ENCODE measurements at regions not wholly inside any gene's neighbourhood (a gene's known extent, or its start where the extent isn't known, plus 50 kb on each side); places are given as distances from the start of the nearest gene placed in this dataset.
"Not testable (repeated sequence)": the region's sequence is repeated elsewhere in the genome, so short reads cannot be mapped to it uniquely, and the experiment has no call there.

DNA sequence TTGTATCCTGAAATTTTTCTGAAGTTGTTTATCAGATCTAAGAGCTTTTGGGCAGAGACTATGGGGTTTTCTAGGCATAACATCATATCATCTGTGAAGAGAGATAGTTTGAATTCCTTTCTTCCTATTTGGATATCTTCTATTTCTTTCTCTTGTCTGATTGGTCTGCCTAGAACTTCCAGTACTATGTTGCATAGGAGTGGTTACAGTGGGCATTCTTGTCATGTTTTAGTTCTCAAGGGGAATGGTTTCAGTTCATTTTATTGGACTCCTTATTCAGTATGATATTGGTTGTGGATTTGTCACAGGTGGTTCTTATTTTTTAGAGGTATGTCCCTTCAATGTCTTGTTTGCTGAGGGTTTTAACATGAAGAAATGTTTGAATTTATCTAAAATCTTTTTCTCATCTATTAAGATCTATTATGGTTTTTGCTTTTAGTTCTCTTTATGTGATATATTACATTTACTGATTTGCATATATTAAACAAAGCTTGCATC is 286.6 kb upstream of the C1QTNF3 start:
- DNase-seq: not testable (repeated sequence)

DNA sequence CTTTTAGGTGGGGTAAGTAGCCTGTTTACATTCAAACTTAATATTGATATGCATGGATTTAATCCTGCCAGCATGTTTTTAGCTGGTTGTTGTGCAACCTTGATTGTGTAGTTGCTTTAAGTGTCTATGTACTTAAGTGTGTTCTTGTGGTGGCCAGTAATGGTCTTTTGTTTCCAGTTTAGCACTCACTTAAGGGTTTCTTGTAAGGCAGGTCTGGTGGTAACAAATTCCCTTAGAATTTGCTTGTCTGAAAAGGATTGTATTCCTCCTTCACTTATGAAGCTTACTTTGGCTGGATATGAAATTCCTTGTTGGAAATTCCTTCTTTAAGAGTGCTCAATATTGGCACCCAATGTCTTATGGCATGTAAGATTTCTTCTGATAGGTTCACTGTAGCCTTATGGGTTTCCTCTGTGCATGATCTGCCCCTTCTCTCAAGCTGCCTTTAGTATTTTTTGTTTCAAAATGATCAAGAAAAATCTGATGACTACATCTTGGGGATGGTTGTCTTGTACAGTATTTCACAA is 289.0 kb upstream of the C1QTNF3 start:
- DNase-seq: not testable (repeated sequence)

DNA sequence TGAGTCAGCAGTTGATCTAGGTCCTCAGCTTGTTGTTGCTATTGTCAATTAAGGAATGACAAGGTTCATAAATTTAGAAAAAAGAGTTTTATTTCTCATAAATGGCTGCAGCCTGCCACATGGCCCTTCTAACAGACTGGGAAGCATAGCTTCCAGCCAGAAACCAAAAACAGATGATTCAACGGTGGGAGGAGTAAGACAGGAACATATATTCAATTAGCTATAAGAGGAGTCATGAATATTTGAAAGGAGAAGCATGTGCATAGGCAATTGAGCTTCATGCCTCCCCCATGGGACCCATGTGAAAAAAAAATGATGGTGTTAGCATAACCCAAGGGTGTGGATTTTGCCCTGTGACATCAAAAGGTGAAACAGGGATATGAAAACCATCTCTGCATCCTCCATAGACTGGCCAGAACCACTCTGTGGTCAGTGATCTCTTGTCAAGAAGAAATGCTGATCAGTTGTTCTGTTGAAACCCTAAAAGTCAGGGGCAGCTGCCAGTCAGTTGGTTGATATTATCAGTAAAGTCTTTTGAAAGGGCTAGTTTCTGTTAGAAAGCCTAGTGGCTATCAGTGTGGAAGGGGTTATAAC is 296.5 kb upstream of the C1QTNF3 start:
- not testable (repeated sequence) for DNase-seq

DNA sequence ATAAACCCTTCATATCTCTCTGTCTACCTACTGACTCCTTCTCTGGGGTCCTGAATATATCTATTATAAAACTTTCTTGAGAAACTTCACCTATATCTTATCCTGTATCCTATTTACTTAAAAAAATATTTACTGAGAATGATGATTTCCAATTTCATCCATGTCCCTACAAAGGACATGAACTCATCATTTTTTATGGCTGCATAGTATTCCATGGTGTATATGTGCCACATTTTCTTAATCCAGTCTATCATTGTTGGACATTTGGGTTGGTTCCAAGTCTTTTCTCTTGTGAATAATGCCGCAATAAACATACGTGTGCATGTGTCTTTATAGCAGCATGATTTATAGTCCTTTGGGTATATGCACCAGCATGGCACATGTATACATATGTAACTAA is 301.7 kb upstream of the RAI14 start:
- not testable (repeated sequence) for DNase-seq

GRCh38 chr5:34371417-34371816 is 284.7 kb upstream of the RAI14 start:
- DNase-seq: not testable (repeated sequence)

DNA sequence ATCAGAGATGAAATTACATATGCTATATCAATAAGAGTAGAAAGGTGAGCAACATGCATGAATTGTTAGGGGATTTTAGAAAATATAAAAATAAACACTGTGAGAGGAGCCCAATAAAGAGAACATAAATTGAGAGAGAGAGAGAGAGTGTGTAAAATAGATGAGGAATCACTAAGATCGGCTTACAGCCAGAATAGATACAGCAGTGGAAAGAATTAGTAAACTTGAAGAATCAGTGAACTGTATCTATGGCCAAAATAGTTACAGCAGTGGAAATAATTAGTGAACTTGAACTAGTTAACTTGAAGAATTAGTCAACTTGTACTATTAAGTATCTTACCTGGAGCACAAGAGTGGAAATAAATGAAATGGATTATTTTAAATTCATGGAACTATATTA is 284.3 kb upstream of the RAI14 start:
- not testable (repeated sequence) for DNase-seq

GRCh38 chr5:34372739-34373138 is 283.4 kb upstream of the RAI14 start:
- DNase-seq: not testable (repeated sequence)

DNA sequence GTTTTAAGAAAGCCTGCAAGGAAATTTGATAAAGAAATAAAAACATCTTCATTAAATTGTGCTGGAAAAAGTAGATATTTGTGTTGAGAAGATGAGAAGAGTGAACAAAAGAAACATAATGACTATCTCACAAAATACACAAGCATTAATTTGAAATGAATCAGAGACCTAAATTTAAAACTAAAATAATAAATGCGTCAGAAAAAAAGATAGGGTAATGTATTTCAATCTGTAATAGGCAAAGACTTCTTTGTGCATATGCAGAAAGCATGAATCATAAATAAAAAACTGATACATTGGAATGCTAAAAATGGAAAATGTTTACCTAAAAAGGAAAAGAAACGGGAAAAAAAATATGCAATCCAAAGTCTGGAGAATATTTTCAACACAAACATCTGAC is 278.5 kb upstream of the RAI14 start:
- DNase-seq: not testable (repeated sequence)

DNA sequence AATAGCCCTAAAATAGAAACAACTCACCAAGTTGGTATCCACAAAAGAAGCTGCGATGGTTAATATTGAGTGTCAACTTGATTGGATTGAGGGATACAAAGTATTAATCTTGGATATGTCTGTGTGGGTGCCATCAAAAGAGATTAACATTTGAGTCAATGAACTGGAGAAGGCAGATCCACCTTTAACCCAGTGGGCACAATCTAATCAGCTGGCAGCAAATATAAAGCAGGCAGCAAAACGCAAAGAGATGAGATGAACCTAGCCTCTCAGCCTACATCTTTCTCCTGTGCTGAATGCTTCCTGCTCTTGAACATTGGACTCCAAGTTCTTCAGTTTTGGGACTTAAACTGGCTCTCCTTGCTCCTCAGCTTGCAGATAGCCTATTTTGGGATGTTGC is 277.6 kb upstream of the RAI14 start:
- DNase-seq: not testable (repeated sequence)

- DNase-seq: not testable (repeated sequence)
Measured at GRCh38 chr5:34388754-34389153, 267.4 kb upstream of the RAI14 start.

GRCh38 chr5:34409373-34409772 is 246.8 kb upstream of the RAI14 start:
- DNase-seq: no peak

GRCh38 chr5:34410411-34411139 is 245.6 kb upstream of the RAI14 start:
- DNase-seq: no peak

- no peak for DNase-seq
Measured at GRCh38 chr5:34411470-34412346, 244.4 kb upstream of the RAI14 start.

DNA sequence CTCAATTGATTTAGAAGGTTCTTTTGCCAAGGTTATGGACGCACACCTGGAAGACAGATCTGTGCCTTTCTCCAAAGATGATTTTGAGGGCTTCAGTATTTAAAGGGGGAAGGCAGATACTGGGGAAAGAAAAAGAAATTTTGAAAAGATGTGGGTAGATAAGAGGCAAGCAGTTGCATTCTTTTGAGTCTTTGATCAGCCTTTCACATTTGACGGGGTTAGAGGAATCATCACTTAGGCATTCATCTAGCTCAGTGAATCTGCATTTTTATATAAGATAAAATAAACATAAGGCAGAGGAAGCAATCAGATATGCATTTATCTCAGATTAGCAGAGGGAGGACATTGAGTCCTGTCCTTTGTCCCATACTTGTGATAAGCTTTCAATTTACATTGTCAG is 243.4 kb upstream of the RAI14 start:
- no peak for DNase-seq

GRCh38 chr5:34415559-34416198 is 240.4 kb upstream of the RAI14 start:
- no peak for DNase-seq

DNA sequence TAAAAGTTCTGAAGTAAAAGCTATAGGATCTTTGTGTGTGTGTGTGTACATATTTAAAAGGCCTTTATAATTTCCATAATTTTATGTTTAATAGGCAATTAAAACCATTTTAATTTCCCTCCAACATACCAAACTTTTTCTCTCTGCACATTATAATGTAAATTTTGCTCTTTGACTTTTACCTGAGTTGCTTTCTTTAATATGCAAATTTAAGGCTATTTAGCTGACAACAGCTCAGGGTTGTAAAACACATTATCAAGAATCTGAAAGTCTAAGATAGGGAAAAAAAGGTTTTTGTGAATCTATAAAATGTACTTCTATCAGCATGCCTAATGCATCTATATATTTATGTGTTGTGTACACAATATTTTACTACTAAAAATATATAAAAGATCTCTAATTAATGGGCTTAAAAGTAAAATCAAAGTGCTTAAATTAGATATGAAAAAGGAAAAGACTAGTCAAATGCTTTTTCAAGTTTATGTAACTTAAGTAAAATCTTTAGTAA is 239.6 kb upstream of the RAI14 start:
- DNase-seq: no peak

DNA sequence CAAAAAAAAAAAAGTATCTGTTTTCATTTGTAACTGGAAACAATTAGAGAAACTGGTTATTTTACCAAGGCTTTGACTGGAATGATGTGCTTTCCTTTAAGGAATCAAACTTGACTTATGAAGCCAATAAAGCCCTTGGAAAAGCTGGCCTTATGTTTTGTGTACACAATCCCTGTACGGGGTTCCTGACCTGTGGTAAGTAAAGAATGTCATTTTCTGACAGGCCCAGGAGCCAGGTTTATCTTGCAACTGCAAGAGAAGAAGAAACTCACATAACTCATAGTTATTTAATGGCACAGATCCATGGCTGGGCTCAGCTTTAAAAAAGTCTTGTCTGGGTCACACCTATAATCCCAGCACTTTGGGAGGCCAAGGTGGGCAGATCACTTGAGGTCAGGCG is 235.9 kb upstream of the RAI14 start:
- not testable (repeated sequence) for DNase-seq

GRCh38 chr5:34436761-34437501 is 219.2 kb upstream of the RAI14 start:
- no peak for DNase-seq

DNA sequence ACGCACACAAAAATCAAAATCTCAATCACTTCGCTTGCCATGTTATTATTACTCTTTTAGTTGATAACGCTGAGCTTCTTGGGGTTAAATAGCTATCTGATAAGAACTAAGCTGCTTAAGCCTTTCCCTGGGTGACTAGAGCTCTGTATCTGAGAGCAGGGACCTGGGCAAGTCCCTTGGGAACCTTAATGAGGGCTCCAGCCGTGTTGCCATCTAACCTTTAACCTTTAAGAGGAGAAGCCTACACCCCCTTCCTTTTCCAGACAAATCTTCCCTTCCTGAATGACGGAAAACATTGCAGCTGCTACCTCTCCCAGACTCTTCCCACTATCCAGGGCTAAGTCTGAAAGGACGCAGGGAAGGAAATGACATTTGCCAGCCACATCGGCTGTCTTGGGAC is 216.5 kb upstream of the RAI14 start:
- DNase-seq: no peak

- DNase-seq: not testable (repeated sequence)
Measured at GRCh38 chr5:34441767-34442166, 214.4 kb upstream of the RAI14 start.

- DNase-seq: no peak
Measured at GRCh38 chr5:34447424-34447823, 208.7 kb upstream of the RAI14 start.

GRCh38 chr5:34449639-34450038 is 206.5 kb upstream of the RAI14 start:
- DNase-seq: no peak
